ENCODE measurements at regions not wholly inside any gene's neighbourhood (a gene's known extent, or its start where the extent isn't known, plus 50 kb on each side); places are given as distances from the start of the nearest gene placed in this dataset.

DNA sequence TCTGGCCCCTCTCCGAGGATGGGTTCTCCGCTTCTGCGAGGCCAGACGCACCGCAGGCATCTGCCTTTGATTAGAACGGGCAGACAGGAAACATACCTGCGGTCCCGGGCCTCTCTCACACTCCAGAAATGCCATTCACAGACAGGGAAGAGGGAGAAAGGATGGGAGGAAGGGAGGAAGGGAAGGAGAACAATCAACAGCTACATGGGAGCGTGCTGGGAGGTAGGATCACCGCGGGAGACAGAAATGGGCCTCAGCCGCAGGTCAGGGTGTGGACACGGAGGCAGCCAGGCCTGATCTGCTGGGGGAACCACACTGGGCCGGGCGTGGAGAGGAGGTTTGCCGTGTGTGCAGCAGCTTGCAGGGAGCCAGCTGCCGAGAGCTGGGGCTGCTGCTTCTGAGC lies 90.7 kb upstream of the RGMA start:
- H3K4me3 ChIP-seq (replicated peaks; ENCODE audit: low read depth, low read length), result no peak overlapping the region
- no peak for DNase-seq (ENCODE audit: extremely low read depth, low read depth)
- TF ChIP-seq CTCF (IDR thresholded peaks at IDR 0.05; ENCODE audit: low read depth, low read length, missing control alignments), result no peak

DNA sequence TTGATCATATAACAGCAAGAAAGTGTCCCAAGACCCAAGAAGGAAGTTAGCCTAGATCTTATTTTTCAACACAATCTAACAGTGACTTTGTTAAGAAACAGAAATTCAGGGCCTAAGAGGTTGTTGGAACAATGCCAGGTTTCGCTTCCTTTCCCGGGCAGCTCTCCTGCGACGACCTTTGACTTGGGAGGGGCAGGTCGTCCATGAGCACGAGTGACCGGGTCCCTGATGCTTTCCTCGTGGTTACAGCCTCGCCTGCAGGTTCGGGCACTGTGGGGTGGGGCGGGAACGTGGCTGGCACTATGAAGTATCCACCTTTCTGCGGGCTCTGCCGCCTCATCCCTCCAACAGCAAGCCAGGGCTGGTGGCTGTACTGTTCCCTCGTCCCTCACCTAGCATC lies 90.1 kb upstream of the RGMA start:
- TF ChIP-seq CTCF (IDR thresholded peaks at IDR 0.05; ENCODE audit: low read depth, low read length, missing control alignments), result no peak
- H3K4me3 ChIP-seq (replicated peaks; ENCODE audit: low read depth, low read length), result no peak overlapping the region
- DNase-seq (ENCODE audit: extremely low read depth, low read depth), result no peak

DNA sequence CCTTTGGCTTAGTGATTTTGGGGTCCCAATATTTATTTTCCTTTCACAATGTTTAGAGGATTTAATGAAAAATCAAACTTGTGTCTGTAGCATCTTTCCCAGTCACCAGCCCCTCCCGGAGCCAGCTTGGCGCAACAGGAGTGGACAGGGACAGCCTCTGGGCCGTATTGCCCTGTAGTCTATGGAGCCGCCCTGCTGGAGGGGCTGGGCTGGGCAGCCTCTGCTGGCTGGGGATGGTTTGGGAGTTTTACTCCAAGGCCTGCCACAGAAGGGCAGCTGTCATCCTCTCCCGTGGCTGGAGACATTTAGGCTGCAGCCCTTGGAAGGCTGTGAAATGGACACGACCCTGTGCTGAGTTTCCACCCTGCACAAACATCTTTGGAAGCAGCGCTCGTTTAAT lies 89.4 kb upstream of the RGMA start:
- TF ChIP-seq CTCF (IDR thresholded peaks at IDR 0.05; ENCODE audit: low read depth, low read length, missing control alignments), result no peak
- no peak overlapping the region for H3K4me3 ChIP-seq (replicated peaks; ENCODE audit: low read depth, low read length)
- no peak for DNase-seq (ENCODE audit: extremely low read depth, low read depth)

GRCh38 chr15:93176065-93176464 lies 87.1 kb upstream of the RGMA start:
- no peak overlapping the region for H3K4me3 ChIP-seq (replicated peaks; ENCODE audit: low read depth, low read length)
- TF ChIP-seq CTCF (IDR thresholded peaks at IDR 0.05; ENCODE audit: low read depth, low read length, missing control alignments), result no peak
- no peak for DNase-seq (ENCODE audit: extremely low read depth, low read depth)

- DNase-seq (ENCODE audit: extremely low read depth, low read depth), result no peak
- no peak overlapping the region for H3K4me3 ChIP-seq (replicated peaks; ENCODE audit: low read depth, low read length)
- no peak for TF ChIP-seq CTCF (IDR thresholded peaks at IDR 0.05; ENCODE audit: low read depth, low read length, missing control alignments)
Observed at GRCh38 chr15:93174836-93175235, 85.8 kb upstream of the RGMA start.

DNA sequence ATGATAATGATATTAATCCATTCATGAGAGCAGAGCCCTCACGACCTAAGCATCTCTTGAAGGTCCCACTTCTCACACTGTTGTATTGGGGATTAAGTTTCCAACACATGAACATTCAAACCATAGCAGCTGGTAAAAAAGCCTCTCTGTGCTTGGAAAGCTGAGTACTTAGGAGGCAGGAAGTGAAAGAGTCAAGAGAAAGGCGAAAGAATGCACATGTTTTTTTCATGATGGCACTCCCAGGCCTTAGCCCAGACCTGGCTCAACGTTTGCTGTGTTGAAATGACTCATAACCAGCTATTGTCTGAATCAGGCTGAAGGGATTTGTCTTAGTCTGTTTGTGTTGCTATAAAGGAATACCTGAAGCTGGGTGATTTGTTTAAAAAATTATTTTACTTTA lies 84.4 kb upstream of the RGMA start:
- DNase-seq (ENCODE audit: extremely low read depth, low read depth), result no peak
- no peak for TF ChIP-seq CTCF (IDR thresholded peaks at IDR 0.05; ENCODE audit: low read depth, low read length, missing control alignments)

GRCh38 chr15:93171476-93171875 lies 82.5 kb upstream of the RGMA start:
- no peak overlapping the region for H3K4me3 ChIP-seq (replicated peaks; ENCODE audit: low read depth, low read length)

More for the DNA sequence above, 84.4 kb upstream of the RGMA start:
- no peak overlapping the region for H3K4me3 ChIP-seq (replicated peaks; ENCODE audit: low read depth, low read length)

More at GRCh38 chr15:93171476-93171875, 82.5 kb upstream of the RGMA start:
- no peak for DNase-seq (ENCODE audit: extremely low read depth, low read depth)
- no peak for TF ChIP-seq CTCF (IDR thresholded peaks at IDR 0.05; ENCODE audit: low read depth, low read length, missing control alignments)
